HG02798 (cell line): ENCODE measurements at regions not wholly inside any gene's neighbourhood (a gene's known extent, or its start where the extent isn't known, plus 50 kb on each side); places are given as distances from the start of the nearest gene placed in this dataset.
"Not testable (repeated sequence)": the region's sequence is repeated elsewhere in the genome, so short reads cannot be mapped to it uniquely, and the experiment has no call there.

Source experiments
- ATAC-seq: cut with Tn5 transposase; IDR thresholded peaks from one replicate; pipeline ENCODE4 v1.9.1; 2021; ENCODE audit warnings: mild to moderate bottlenecking; ENCODE audit not compliant: unreplicated experiment, poor library complexity

GRCh38 chr3:18585004-18585968 is 160.1 kb upstream of the SATB1 start:
- no peak for ATAC-seq

- ATAC-seq = no peak
Observed at GRCh38 chr3:18580268-18580667, 155.1 kb upstream of the SATB1 start.

GRCh38 chr3:18579661-18580060 is 154.5 kb upstream of the SATB1 start:
- no peak for ATAC-seq

- no peak for ATAC-seq
Observed at GRCh38 chr3:18575573-18575972, 150.4 kb upstream of the SATB1 start.

GRCh38 chr3:18572809-18573208 is 147.7 kb upstream of the SATB1 start:
- no peak for ATAC-seq

- ATAC-seq = no peak
Observed at GRCh38 chr3:18567293-18567692, 142.2 kb upstream of the SATB1 start.

- ATAC-seq = no peak
Observed at GRCh38 chr3:18562364-18563154, 137.4 kb upstream of the SATB1 start.

- ATAC-seq = peak; percentile 74
Observed at GRCh38 chr3:18559331-18559842, 134.2 kb upstream of the SATB1 start.

GRCh38 chr3:18558507-18558906 is 133.4 kb upstream of the SATB1 start:
- no peak for ATAC-seq

- no peak for ATAC-seq
Observed at GRCh38 chr3:18557216-18557615, 132.1 kb upstream of the SATB1 start.

GRCh38 chr3:18556503-18557135 is 131.5 kb upstream of the SATB1 start:
- peak; percentile 76 for ATAC-seq

- ATAC-seq = peak; percentile 15
Observed at GRCh38 chr3:18556001-18556408, 130.9 kb upstream of the SATB1 start.

GRCh38 chr3:18552579-18553105 is 127.5 kb upstream of the SATB1 start:
- ATAC-seq = not testable (repeated sequence)

GRCh38 chr3:18546632-18547031 is 121.5 kb upstream of the SATB1 start:
- no peak for ATAC-seq

GRCh38 chr3:18544146-18544545 is 119.0 kb upstream of the SATB1 start:
- ATAC-seq = no peak

- no peak for ATAC-seq
Observed at GRCh38 chr3:18538463-18539230, 113.5 kb upstream of the SATB1 start.

- ATAC-seq = no peak
Observed at GRCh38 chr3:18533039-18533438, 107.9 kb upstream of the SATB1 start.

- peak; percentile 57 for ATAC-seq
Observed at GRCh38 chr3:18531662-18532061, 106.5 kb upstream of the SATB1 start.

GRCh38 chr3:18529631-18530030 is 104.5 kb upstream of the SATB1 start:
- ATAC-seq = no peak

- ATAC-seq = no peak
Observed at GRCh38 chr3:18527691-18528090, 102.6 kb upstream of the SATB1 start.
